ENCODE measurements at regions not wholly inside any gene's neighbourhood (a gene's known extent, or its start where the extent isn't known, plus 50 kb on each side); places are given as distances from the start of the nearest gene placed in this dataset.

DNA sequence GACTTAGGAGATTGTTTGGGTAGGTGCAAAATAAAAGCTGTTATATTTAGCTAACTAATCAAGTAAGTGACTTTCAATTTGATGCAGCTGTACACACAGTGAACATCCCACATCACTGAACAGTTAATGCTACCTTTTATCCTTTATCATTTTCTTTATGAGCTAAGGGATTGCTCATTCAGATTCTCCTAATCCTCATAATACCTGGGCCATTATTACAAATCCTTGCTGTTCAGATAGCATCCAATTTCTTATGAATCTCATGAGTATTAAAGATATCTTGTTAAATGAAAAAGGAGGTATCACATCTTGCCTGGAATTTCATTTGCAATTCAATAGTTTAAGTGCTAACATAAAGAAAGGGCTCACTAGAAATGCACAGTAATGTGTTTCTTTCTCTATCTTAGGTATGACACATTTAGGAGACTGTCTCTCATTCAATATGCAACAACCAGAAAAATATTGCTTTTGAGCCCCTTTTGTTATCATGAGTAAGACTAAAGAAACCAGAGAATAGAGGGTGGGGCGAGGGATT lies 918.5 kb downstream of the CBLN2 start:
- no peaks in the 10 kb centered on the region for H3K9me3 ChIP-seq (ENCODE audit: low read depth)
- H3K36me3 ChIP-seq (replicated peaks; ENCODE audit: insufficient read depth, low read depth), result no peaks in the 10 kb centered on the region
- no peaks in the 10 kb centered on the region for H3K79me2 ChIP-seq
- no peak for DNase-seq (ENCODE audit: low spot score)
- TF ChIP-seq, protein P1, sequence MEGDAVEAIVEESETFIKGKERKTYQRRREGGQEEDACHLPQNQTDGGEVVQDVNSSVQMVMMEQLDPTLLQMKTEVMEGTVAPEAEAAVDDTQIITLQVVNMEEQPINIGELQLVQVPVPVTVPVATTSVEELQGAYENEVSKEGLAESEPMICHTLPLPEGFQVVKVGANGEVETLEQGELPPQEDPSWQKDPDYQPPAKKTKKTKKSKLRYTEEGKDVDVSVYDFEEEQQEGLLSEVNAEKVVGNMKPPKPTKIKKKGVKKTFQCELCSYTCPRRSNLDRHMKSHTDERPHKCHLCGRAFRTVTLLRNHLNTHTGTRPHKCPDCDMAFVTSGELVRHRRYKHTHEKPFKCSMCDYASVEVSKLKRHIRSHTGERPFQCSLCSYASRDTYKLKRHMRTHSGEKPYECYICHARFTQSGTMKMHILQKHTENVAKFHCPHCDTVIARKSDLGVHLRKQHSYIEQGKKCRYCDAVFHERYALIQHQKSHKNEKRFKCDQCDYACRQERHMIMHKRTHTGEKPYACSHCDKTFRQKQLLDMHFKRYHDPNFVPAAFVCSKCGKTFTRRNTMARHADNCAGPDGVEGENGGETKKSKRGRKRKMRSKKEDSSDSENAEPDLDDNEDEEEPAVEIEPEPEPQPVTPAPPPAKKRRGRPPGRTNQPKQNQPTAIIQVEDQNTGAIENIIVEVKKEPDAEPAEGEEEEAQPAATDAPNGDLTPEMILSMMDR (IDR thresholded peaks at IDR 0.05; ENCODE audit: poor library complexity), result no peak
- no peak for TF ChIP-seq EZH2 (IDR thresholded peaks at IDR 0.05; ENCODE audit: borderline replicate concordance)
- TF ChIP-seq EZH2phosphoT487 (IDR thresholded peaks at IDR 0.05; ENCODE audit: low read depth, severe bottlenecking, unreplicated experiment), result no peak
- H3K9me2 ChIP-seq (replicated peaks; ENCODE audit: insufficient read depth), result no peaks in the 10 kb centered on the region
- H3K27me3 ChIP-seq, result no peaks in the 10 kb centered on the region
- WGBS (ENCODE audit: low lambda C conversion rate, missing lambda C conversion rate), result 69% methylated on average over 1 of the region's 1 CpG
- no peak overlapping the region for H3K27ac ChIP-seq
- H3K4me1 ChIP-seq (ENCODE audit: insufficient read depth), result no peaks in the 10 kb centered on the region
- H2AFZ ChIP-seq, result no peak overlapping the region
- no peaks in the 10 kb centered on the region for H4K20me1 ChIP-seq (ENCODE audit: insufficient read depth, poor library complexity, severe bottlenecking)
- no peak overlapping the region for H3K4me2 ChIP-seq
- no peak overlapping the region for H3K4me3 ChIP-seq

DNA sequence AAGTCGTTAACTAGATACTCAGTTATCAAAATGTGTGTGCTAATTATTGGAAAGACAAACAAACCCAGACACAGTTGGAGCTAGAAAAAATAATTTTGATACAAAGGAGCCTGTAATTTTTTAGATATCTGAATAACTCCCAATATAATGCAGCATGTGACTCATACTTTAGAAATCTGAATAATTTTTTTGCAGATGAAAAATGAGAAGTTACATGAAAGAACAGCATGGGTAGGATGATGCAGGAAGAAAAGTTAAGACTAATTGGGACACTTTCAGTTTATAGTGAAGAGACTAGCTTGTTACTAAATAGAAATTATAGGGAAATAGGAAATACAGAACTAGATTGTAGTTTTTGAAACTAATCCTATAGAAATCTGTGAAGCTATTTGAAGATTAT lies 945.8 kb downstream of the CBLN2 start:
- no peak overlapping the region for H3K4me2 ChIP-seq
- H3K4me3 ChIP-seq, result no peak overlapping the region
- WGBS (ENCODE audit: low lambda C conversion rate, missing lambda C conversion rate), result 56% methylated on average over 1 of the region's 1 CpG

DNA sequence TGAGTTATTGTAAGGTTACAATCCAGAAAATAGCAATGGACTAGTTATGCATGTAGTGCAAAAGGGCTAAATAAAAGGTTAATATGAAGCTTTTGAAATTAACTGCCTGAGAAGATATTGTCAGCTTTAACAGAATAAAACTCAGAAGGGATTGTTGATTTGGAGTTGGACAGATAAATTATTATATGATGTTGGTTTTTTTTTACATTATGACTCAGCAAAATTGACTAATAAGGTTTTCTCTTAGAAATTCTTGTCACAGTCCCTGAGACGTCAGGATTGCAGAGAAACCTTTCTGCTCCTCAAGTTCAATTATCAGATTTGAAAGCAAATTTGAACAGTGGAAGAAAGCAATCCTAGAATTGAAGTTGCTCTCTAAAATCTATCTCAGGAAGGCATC lies 946.9 kb downstream of the CBLN2 start:
- Histone ChIP-seq H3K4me1 (ENCODE audit: insufficient read depth) (no peaks in the 10 kb centered on the region), H3K4me2 (no peak overlapping the region), H3K9me2 (replicated peaks; ENCODE audit: insufficient read depth) (no peaks in the 10 kb centered on the region), H4K20me1 (ENCODE audit: insufficient read depth, poor library complexity, severe bottlenecking) (no peaks in the 10 kb centered on the region), H3K79me2 (no peaks in the 10 kb centered on the region), H3K4me3 (no peak overlapping the region), H2AFZ (no peak overlapping the region), H3K27ac (no peak overlapping the region), H3K27me3 (no peaks in the 10 kb centered on the region), H3K9me3 (ENCODE audit: low read depth) (no peaks in the 10 kb centered on the region), H3K36me3 (replicated peaks; ENCODE audit: insufficient read depth, low read depth) (no peaks in the 10 kb centered on the region)
- TF ChIP-seq, protein P1 (IDR thresholded peaks at IDR 0.05; ENCODE audit: poor library complexity), result no peak
- no peak for TF ChIP-seq EZH2 (IDR thresholded peaks at IDR 0.05; ENCODE audit: borderline replicate concordance)
- no peak for TF ChIP-seq EZH2phosphoT487 (IDR thresholded peaks at IDR 0.05; ENCODE audit: low read depth, severe bottlenecking, unreplicated experiment)
- DNase-seq (ENCODE audit: low spot score), result no peak
- 60% methylated on average over 1 of the region's 1 CpG for whole genome bisulfite sequencing (ENCODE audit: low lambda C conversion rate, missing lambda C conversion rate)

More for the DNA sequence above, 945.8 kb downstream of the CBLN2 start:
- Histone ChIP-seq H3K79me2 (no peaks in the 10 kb centered on the region), H4K20me1 (ENCODE audit: insufficient read depth, poor library complexity, severe bottlenecking) (no peaks in the 10 kb centered on the region), H3K9me2 (replicated peaks; ENCODE audit: insufficient read depth) (no peaks in the 10 kb centered on the region), H3K36me3 (replicated peaks; ENCODE audit: insufficient read depth, low read depth) (no peaks in the 10 kb centered on the region), H3K9me3 (ENCODE audit: low read depth) (no peaks in the 10 kb centered on the region), H3K27me3 (no peaks in the 10 kb centered on the region), H3K4me1 (ENCODE audit: insufficient read depth) (no peaks in the 10 kb centered on the region), H2AFZ (no peak overlapping the region), H3K27ac (no peak overlapping the region)
- no peak for TF ChIP-seq EZH2 (IDR thresholded peaks at IDR 0.05; ENCODE audit: borderline replicate concordance)
- no peak for TF ChIP-seq EZH2phosphoT487 (IDR thresholded peaks at IDR 0.05; ENCODE audit: low read depth, severe bottlenecking, unreplicated experiment)
- TF ChIP-seq, protein P1 (IDR thresholded peaks at IDR 0.05; ENCODE audit: poor library complexity), result no peak
- DNase-seq (ENCODE audit: low spot score), result no peak

DNA sequence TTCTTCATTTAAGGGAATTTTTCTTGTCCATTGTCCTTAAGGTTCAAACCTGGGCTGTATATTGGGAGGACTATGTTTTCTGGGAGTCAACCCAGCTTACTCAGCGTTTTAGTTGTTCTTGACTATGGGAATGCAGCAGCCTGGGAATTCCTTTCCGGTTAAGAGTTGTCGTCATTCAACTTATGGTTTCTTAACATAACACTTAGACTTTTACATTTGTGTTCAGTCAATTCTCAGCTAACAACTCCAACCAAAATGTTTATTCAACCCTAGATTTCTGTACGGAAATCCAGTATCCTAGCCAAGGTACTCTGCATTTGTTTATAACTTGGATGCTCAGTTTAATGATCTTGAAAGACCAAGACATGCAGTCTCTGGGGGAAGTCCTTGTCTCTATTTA lies 960.9 kb downstream of the CBLN2 start:
- Histone ChIP-seq H4K20me1 (ENCODE audit: insufficient read depth, poor library complexity, severe bottlenecking) (no peaks in the 10 kb centered on the region), H3K9me2 (replicated peaks; ENCODE audit: insufficient read depth) (no peaks in the 10 kb centered on the region), H3K27me3 (no peaks in the 10 kb centered on the region), H3K4me1 (ENCODE audit: insufficient read depth) (no peaks in the 10 kb centered on the region), H3K36me3 (replicated peaks; ENCODE audit: insufficient read depth, low read depth) (no peaks in the 10 kb centered on the region), H2AFZ (no peak overlapping the region), H3K79me2 (no peaks in the 10 kb centered on the region), H3K9me3 (ENCODE audit: low read depth) (no peaks in the 10 kb centered on the region), H3K4me2 (no peak overlapping the region), H3K27ac (no peak overlapping the region), H3K4me3 (no peak overlapping the region)
- TF ChIP-seq EZH2 (IDR thresholded peaks at IDR 0.05; ENCODE audit: borderline replicate concordance), result no peak
- TF ChIP-seq, protein P1 (IDR thresholded peaks at IDR 0.05; ENCODE audit: poor library complexity), result no peak
- WGBS (ENCODE audit: low lambda C conversion rate, missing lambda C conversion rate), result 86% methylated on average over 4 of the region's 4 CpGs
- DNase-seq (ENCODE audit: low spot score), result no peak
